Left lung (tissue), 4 donors: ENCODE measurements at regions not wholly inside any gene's neighbourhood (a gene's known extent, or its start where the extent isn't known, plus 50 kb on each side); places are given as distances from the start of the nearest gene placed in this dataset.

Source experiments
- ATAC-seq: fragments of 200-7000 bp; cut with Tn5 transposase; one replicate; pipeline ENCODE4 v1.9.1; 2020; ENCODE audit warnings: moderate library complexity
- DNase-seq, 4 donors: peaks; one replicate each; pipeline ENCODE4 v3.0.0-alpha.2; 2013 to 2020
- H3K27ac ChIP-seq, 2 donors: fragments of 200-600 bp; sonication (generic) in 1 of 2; one replicate each; pipeline versions ENCODE4 v1.5.0 to v1.8.0; 2020 to 2021
- H3K27me3 ChIP-seq, 2 donors: fragments of 200-600 bp; sonication (generic) in 1 of 2; one replicate each; pipeline versions ENCODE4 v1.5.0 to v1.8.0; 2020 to 2021
- H3K36me3 ChIP-seq, 2 donors: fragments of 200-600 bp; sonication (generic) in 1 of 2; one replicate each; pipeline versions ENCODE4 v1.5.0 to v1.8.0; 2020 to 2021
- H3K4me1 ChIP-seq, 2 donors: fragments of 200-600 bp; one replicate each; pipeline ENCODE4 v1.8.0; 2021
- H3K4me3 ChIP-seq, 2 donors: fragments of 200-600 bp; sonication (generic) in 1 of 2; one replicate each; pipeline versions ENCODE4 v1.5.0 to v1.8.0; 2020 to 2021; ENCODE audit warnings: mild to moderate bottlenecking in 1 of 2
- H3K9me3 ChIP-seq, 2 donors: fragments of 200-600 bp; sonication (generic) in 1 of 2; one replicate each; pipeline versions ENCODE4 v1.5.0 to v1.8.0; 2020 to 2021
- CTCF ChIP-seq, 2 donors: fragments of 200-600 bp; sonication (generic) in 1 of 2; IDR thresholded peaks; one replicate each; pipeline versions ENCODE4 v1.5.0 to v1.8.0; 2021; ENCODE audit warnings: antibody characterized with exemption in 2 of 2
- intact Hi-C, 2 donors: fragments of 100-400 bp; cut with DNase I; formaldehyde crosslinking; loops; one replicate each; pipeline versions ENCODE4 v1.11.2 to v1.14.2; 2022
- donor health status: DM: no; HTN: yes; CAD: no.
- donor health status: DM: no; HTN: no; CAD: no.

- H3K27ac ChIP-seq, result no peak overlapping the region
- ATAC-seq (no peak), DNase-seq (no peak)
- intact Hi-C loops, result no loop called here
- TF ChIP-seq CTCF (IDR thresholded peaks at IDR 0.05), result no peak
- no peaks in the 10 kb centered on the region for H3K36me3 ChIP-seq
- H3K4me1 ChIP-seq, result no peaks in the 10 kb centered on the region
- no peaks in the 10 kb centered on the region for H3K27me3 ChIP-seq
- peaks cover 0 to 11% of the 10 kb centered on the region in 2 donors for H3K9me3 ChIP-seq
- H3K4me3 ChIP-seq, result no peak overlapping the region
Observed at GRCh38 chr5:30749971-30750370, 443.5 kb upstream of the CDH6 start.

GRCh38 chr5:30747412-30747811 lies 446.1 kb upstream of the CDH6 start:
- peaks cover 0 to 3% of the 10 kb centered on the region in 2 donors for H3K9me3 ChIP-seq
- no peak overlapping the region for H3K4me3 ChIP-seq
- no peak overlapping the region for H3K27ac ChIP-seq
- intact Hi-C loops, result no loop called here
- no peaks in the 10 kb centered on the region for H3K36me3 ChIP-seq
- no peaks in the 10 kb centered on the region for H3K27me3 ChIP-seq
- TF ChIP-seq CTCF (IDR thresholded peaks at IDR 0.05), result no peak
- ATAC-seq (no peak), DNase-seq (no peak)
- no peaks in the 10 kb centered on the region for H3K4me1 ChIP-seq

GRCh38 chr5:30736669-30737068 lies 456.8 kb upstream of the CDH6 start:
- TF ChIP-seq CTCF (IDR thresholded peaks at IDR 0.05), result no peak
- DNase-seq (no peak), ATAC-seq (no peak)
- Histone ChIP-seq H3K9me3 (no peaks in the 10 kb centered on the region), H3K27me3 (no peaks in the 10 kb centered on the region), H3K36me3 (no peaks in the 10 kb centered on the region), H3K4me3 (no peak overlapping the region), H3K4me1 (no peaks in the 10 kb centered on the region), H3K27ac (no peak overlapping the region)
- intact Hi-C loops, result no loop called here

GRCh38 chr5:30734118-30734517 lies 459.4 kb upstream of the CDH6 start:
- Histone ChIP-seq H3K4me1 (no peaks in the 10 kb centered on the region), H3K9me3 (peaks cover 0 to 10% of the 10 kb centered on the region in 2 donors), H3K27me3 (no peaks in the 10 kb centered on the region), H3K36me3 (no peaks in the 10 kb centered on the region), H3K4me3 (no peak overlapping the region), H3K27ac (no peak overlapping the region)
- no peak for TF ChIP-seq CTCF (IDR thresholded peaks at IDR 0.05)
- intact Hi-C loops, result no loop called here
- no peak for ATAC-seq
- no peak for DNase-seq

- intact Hi-C loops, result no loop called here
- no peaks in the 10 kb centered on the region for H3K27me3 ChIP-seq
Observed at GRCh38 chr5:30725073-30725472, 468.4 kb upstream of the CDH6 start.

More at GRCh38 chr5:30725073-30725472, 468.4 kb upstream of the CDH6 start:
- ATAC-seq (no peak), DNase-seq (no peak)
- Histone ChIP-seq H3K9me3 (peaks cover 0 to 4% of the 10 kb centered on the region in 2 donors), H3K4me1 (no peaks in the 10 kb centered on the region), H3K4me3 (no peak overlapping the region), H3K27ac (no peak overlapping the region), H3K36me3 (no peaks in the 10 kb centered on the region)
- no peak for TF ChIP-seq CTCF (IDR thresholded peaks at IDR 0.05)
